SH-SY5Y (cell line): ENCODE measurements at regions not wholly inside any gene's neighbourhood (a gene's known extent, or its start where the extent isn't known, plus 50 kb on each side); places are given as distances from the start of the nearest gene placed in this dataset.

Experiments
- GATA2 ChIP-seq: IDR thresholded peaks from 2 replicates; pipeline ENCODE4 v1.6.1; 2011; ENCODE audit warnings: mild to moderate bottlenecking, low read depth, low read length
- GATA3 ChIP-seq: IDR thresholded peaks from 2 replicates; pipeline ENCODE4 v1.6.1; 2011; ENCODE audit warnings: low read depth, mild to moderate bottlenecking, low read length, moderate library complexity

DNA sequence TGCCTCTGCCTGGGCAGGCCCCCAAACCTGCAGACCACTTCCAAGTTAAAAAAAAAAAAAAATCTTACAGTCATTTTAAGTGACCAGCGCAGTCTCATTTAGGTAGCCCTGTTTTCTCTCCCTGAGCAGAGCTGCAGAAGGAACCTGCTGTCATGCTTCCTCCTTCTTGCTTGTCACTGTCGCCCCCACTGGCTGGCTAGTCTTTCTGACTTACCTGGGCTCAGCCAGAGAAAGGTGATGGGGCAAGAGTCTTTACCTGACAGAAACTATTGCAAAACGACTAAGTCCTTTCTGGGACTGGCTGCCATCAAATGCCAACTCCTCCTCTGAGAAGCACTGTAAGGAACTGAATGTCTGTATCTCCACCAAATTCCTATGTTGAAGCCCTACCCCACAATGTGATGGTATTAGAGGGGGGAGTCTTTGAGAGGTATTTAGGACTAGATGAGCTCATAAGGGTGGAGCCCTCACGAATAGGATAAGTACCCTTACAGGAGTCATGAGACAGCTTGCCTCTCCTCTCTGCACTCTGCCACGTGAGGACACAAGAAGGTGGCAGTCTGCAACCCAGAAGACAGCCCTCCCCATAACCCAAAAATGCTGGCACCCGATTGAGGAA lies 58.4 kb upstream of the SHC3 start:
- TF ChIP-seq GATA2 (no peak), GATA3 (no peak)
